Nephron (organoid): ENCODE measurements at regions not wholly inside any gene's neighbourhood (a gene's known extent, or its start where the extent isn't known, plus 50 kb on each side); places are given as distances from the start of the nearest gene placed in this dataset.
"Not testable (repeated sequence)": the region's sequence is repeated elsewhere in the genome, so short reads cannot be mapped to it uniquely, and the experiment has no call there.

ENCODE experiments used
- H3K27ac Mint-ChIP-seq, 3 experiments: 2 replicates each; pipeline ENCODE4 v1.8.0; 2020; ENCODE audit warnings: mixed read lengths in 3 of 3, mild to moderate bottlenecking in 2 of 3, moderate library complexity in 1 of 3
- H3K27me3 Mint-ChIP-seq: 2 replicates; pipeline ENCODE4 v1.8.0; 2021; ENCODE audit warnings: low read depth, mild to moderate bottlenecking, moderate library complexity, mixed read lengths
- H3K36me3 Mint-ChIP-seq: 2 replicates; pipeline ENCODE4 v1.8.0; 2020; ENCODE audit warnings: low read depth, mixed read lengths
- H3K4me1 Mint-ChIP-seq: 2 replicates; pipeline ENCODE4 v1.8.0; 2020; ENCODE audit warnings: mixed read lengths
- H3K4me3 Mint-ChIP-seq, 3 experiments: 2 replicates each; pipeline ENCODE4 v1.8.0; 2020; ENCODE audit warnings: mild to moderate bottlenecking in 3 of 3, mixed read lengths in 3 of 3, moderate library complexity in 2 of 3
- H3K9me3 Mint-ChIP-seq: 2 replicates; pipeline ENCODE4 v1.8.0; 2020; ENCODE audit warnings: mixed read lengths
- CTCF ChIP-seq, 3 experiments: fragments of 200-600 bp; sonication (generic); IDR thresholded peaks; one replicate each; pipeline ENCODE4 v1.5.0; 2021; ENCODE audit warnings: antibody characterized with exemption in 3 of 3; ENCODE audit not compliant: unreplicated experiment in 3 of 3

DNA sequence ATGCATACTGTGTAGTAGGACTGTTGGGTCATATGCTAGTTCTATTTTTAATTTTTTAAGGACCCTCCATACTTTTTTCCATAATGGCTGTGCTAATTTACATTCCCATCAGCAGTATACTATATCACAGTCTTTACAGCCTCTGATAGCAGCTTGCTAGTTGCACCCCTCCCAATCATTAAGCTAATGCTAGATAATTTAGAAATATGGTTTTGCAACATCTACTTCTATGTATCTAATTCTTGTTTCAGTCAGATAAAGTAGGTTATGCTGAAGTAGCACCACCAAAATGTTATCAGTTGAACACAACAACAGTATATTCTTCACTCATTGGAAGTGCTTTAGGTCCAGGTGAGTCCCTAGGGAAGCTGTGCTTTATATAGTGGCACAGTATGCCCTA is 522.7 kb upstream of the HTR2C start:
- no peak overlapping the region for H3K27ac Mint-ChIP-seq
- H3K4me3 Mint-ChIP-seq: no peak overlapping the region
- no peaks in the 10 kb centered on the region for H3K27me3 Mint-ChIP-seq
- H3K4me1 Mint-ChIP-seq: no peaks in the 10 kb centered on the region
- TF ChIP-seq CTCF (IDR thresholded peaks at IDR 0.05; ENCODE audit: unreplicated experiment in 3 of 3): no peak
- no peaks in the 10 kb centered on the region for H3K9me3 Mint-ChIP-seq
- H3K36me3 Mint-ChIP-seq: no peaks in the 10 kb centered on the region

- Mint-ChIP-seq H3K9me3 (no peaks in the 10 kb centered on the region), H3K36me3 (no peaks in the 10 kb centered on the region), H3K27ac (peak overlapping the region; percentile 67 to 86 (median 69)), H3K4me1 (no peaks in the 10 kb centered on the region), H3K27me3 (no peaks in the 10 kb centered on the region), H3K4me3 (peak overlapping the region in 2 of 3 experiments; percentile 40 to 66)
- TF ChIP-seq CTCF (IDR thresholded peaks at IDR 0.05; ENCODE audit: unreplicated experiment in 3 of 3): no peak
These were observed 524.9 kb upstream of the HTR2C start for GRCh38 chrX:114058988-114059418.

DNA sequence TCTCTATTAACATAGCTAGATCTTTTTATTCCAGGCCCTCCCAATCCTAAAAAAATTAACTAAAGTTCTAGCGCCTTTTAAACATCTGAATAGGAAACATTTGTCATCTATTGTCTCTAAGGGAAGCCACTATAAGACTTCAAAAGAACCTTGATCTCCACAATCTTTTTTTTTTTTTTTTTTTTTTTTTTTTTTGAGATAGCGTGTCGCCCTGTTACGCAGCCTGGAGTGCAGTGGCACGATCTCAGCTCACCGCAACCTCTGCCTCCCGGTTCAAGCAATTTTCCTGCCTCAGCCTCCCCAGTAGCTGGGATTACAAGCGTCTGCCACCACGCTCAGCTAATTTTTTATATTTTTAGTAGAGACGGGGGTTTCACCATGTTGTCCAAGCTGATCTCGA is 526.5 kb upstream of the HTR2C start:
- not testable (repeated sequence) for H3K27ac Mint-ChIP-seq, H3K27me3 Mint-ChIP-seq, H3K4me3 Mint-ChIP-seq, H3K36me3 Mint-ChIP-seq, H3K9me3 Mint-ChIP-seq, H3K4me1 Mint-ChIP-seq

DNA sequence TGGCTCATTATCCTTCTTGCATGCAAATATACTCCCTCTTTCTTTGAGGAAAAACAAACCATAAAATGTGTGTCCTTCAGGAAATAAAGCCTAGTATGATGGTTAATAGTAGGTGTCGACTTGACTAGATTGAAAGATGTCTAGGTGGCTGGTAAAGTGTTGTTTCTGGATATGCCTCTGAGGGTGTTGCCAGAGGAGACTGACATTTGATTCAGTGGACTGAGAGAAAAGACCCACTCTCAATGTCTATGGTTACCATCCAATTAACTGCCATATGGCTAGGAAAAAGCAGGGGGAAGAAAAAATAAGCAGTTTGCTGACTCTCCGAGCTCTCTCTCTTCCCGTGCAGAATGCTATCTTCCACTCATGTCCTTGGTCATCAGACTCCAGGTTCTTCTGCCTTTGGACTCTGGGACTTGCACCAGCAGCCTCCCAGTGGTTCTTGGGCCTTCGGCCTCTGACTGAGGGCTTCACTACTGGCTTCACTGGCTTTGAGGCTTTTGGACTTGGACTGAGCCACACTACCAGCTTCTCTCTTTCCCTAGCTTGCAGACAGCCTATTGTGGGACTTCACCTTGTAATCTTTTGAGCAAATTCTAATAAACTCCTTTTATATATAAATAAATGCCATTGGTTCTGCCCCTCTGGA is 532.1 kb upstream of the HTR2C start:
- TF ChIP-seq CTCF (IDR thresholded peaks at IDR 0.05; ENCODE audit: unreplicated experiment in 3 of 3): no peak
- H3K27me3 Mint-ChIP-seq: no peaks in the 10 kb centered on the region
- no peaks in the 10 kb centered on the region for H3K36me3 Mint-ChIP-seq
- H3K9me3 Mint-ChIP-seq: no peaks in the 10 kb centered on the region
- no peaks in the 10 kb centered on the region for H3K4me1 Mint-ChIP-seq
- no peak overlapping the region for H3K27ac Mint-ChIP-seq
- H3K4me3 Mint-ChIP-seq: no peak overlapping the region

DNA sequence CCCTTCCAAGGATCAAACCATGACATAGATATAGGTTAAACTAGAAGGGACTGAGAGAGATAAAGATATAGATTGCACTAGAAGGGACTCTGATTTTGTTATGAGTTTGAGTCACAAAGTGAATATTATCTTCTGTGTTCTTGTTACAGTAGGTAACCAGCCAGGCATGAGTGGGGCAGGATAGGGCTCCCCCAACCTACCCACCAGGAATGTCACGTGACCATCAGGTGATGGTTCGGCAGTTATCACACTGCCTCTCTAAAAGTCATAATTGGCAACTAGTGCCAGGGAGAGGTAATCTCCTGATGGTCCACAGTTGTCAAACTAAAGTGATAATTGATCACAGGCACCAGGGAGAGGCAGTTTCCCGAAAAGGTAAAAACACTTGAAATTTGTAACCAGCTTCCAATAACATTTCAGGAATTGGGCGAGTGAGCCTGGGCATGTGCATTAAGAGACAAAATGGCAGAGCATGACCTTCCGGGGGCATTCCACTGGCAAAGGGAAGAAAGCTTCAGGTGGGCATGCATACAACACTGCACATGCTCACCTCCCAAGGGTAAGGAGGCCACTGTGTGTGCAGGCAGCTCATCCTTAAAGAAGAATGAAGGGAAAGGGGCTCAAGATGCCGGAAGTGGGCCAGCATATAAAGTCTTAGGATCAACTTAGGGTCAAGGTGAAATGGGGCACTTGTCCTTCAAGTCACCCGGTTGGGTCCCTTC is 533.6 kb upstream of the HTR2C start:
- TF ChIP-seq CTCF (IDR thresholded peaks at IDR 0.05; ENCODE audit: unreplicated experiment in 3 of 3): no peak
- no peaks in the 10 kb centered on the region for H3K4me1 Mint-ChIP-seq
- H3K4me3 Mint-ChIP-seq: no peak overlapping the region
- H3K27ac Mint-ChIP-seq: no peak overlapping the region
- H3K9me3 Mint-ChIP-seq: no peaks in the 10 kb centered on the region
- H3K27me3 Mint-ChIP-seq: no peaks in the 10 kb centered on the region
- no peaks in the 10 kb centered on the region for H3K36me3 Mint-ChIP-seq

DNA sequence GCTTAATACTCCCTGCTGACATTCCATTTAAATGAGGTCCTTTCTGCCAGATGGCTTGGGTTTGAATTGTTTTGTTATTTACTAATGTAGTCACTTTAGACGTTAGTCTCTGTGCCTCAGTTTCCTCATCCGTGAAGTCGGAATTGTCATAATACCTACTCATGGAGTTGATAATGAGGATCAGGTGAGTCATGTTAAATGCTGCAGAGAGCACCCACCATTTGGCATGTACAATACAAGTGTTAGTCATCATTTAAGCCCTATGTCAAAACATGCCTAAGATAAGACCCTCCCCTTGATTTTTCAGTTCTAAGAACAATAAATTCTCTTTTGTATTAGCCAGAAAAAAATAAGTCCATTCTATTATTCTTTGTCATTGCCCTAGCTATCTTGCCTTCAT is 534.8 kb upstream of the HTR2C start:
- Mint-ChIP-seq H3K4me3 (no peak overlapping the region), H3K4me1 (no peaks in the 10 kb centered on the region), H3K36me3 (no peaks in the 10 kb centered on the region), H3K9me3 (no peaks in the 10 kb centered on the region), H3K27me3 (no peaks in the 10 kb centered on the region), H3K27ac (no peak overlapping the region)
- TF ChIP-seq CTCF (IDR thresholded peaks at IDR 0.05; ENCODE audit: unreplicated experiment in 3 of 3): no peak
